ENCODE measurements at regions not wholly inside any gene's neighbourhood (a gene's known extent, or its start where the extent isn't known, plus 50 kb on each side); places are given as distances from the start of the nearest gene placed in this dataset.
"Not testable (repeated sequence)": the region's sequence is repeated elsewhere in the genome, so short reads cannot be mapped to it uniquely, and the experiment has no call there.

- TF ChIP-seq EZH2 (IDR thresholded peaks at IDR 0.05; ENCODE audit: borderline replicate concordance, low read depth, low read length, poor library complexity, severe bottlenecking); CTCF (conservative IDR thresholded peaks at IDR 0.05; ENCODE audit: low read depth, low read length): not testable (repeated sequence)
These were observed 218.9 kb downstream of the HHIP start for GRCh38 chr4:144864891-144865290.

Measured in A673 (cell line).